ENCODE measurements at regions not wholly inside any gene's neighbourhood (a gene's known extent, or its start where the extent isn't known, plus 50 kb on each side); places are given as distances from the start of the nearest gene placed in this dataset.

GRCh38 chrX:98331407-98331806 is 1447.7 kb downstream of the RPA4 start:
- Mint-ChIP-seq H3K9me3 (no peaks in the 10 kb centered on the region), H3K36me3 (no peaks in the 10 kb centered on the region), H3K4me1 (ENCODE audit: unreplicated experiment) (no peaks in the 10 kb centered on the region), H3K27ac (no peak overlapping the region), H3K27me3 (no peaks in the 10 kb centered on the region), H3K4me3 (no peak overlapping the region)
- TF ChIP-seq CTCF (conservative IDR thresholded peaks at IDR 0.05) = no peak
- DNase-seq (ENCODE audit: extremely low spot score, unreplicated experiment) = no peak

DNA sequence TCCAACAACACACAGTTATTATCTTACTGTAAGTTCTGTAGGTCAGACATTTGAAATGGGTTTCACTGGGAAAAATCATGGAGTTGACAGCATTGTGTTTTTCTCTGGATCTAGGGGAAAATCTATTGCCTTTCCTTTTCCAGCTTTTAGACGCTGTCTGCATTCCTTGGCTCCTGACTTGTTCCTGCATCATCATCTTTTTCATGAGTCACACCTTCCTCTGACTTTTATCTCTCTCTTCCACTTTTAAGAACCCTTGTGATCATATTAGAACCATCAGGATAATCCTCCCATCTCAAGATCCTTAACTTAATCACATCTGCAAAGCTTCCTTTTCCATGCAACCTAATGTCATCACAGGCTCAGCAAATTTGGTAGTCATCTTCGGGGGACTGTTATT is 1454.8 kb downstream of the RPA4 start:
- H3K4me3 Mint-ChIP-seq = no peak overlapping the region
- H3K27ac Mint-ChIP-seq = no peak overlapping the region
- TF ChIP-seq CTCF (conservative IDR thresholded peaks at IDR 0.05) = no peak
- H3K36me3 Mint-ChIP-seq = no peaks in the 10 kb centered on the region
- no peaks in the 10 kb centered on the region for H3K27me3 Mint-ChIP-seq
- no peaks in the 10 kb centered on the region for H3K4me1 Mint-ChIP-seq (ENCODE audit: unreplicated experiment)
- DNase-seq (ENCODE audit: extremely low spot score, unreplicated experiment) = no peak
- peaks cover 21% of the 10 kb centered on the region for H3K9me3 Mint-ChIP-seq

DNA sequence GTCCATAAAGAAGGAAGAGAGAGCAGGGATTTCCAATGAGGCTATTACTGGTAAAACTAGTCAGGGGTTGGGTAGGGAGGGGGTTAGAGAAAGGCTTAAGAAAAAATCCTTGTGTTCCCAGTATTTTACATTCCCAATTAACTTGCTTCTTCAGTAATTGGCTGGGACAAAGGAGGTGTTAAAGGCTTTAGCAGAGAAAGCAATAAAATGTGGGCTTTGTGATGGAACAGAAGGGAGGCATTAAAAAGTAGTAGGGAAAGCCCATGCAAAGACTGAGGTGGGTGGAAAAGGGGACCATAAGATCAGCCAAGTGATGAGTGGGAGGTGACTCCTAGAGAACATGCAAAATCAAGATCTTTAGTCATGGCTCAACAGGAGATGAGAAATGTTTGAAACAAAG is 1467.2 kb downstream of the RPA4 start:
- H3K4me1 Mint-ChIP-seq (ENCODE audit: unreplicated experiment) = no peaks in the 10 kb centered on the region
- no peak overlapping the region for H3K27ac Mint-ChIP-seq
- H3K27me3 Mint-ChIP-seq = no peaks in the 10 kb centered on the region
- H3K4me3 Mint-ChIP-seq = no peak overlapping the region
- no peak for TF ChIP-seq CTCF (conservative IDR thresholded peaks at IDR 0.05)
- peaks cover 6% of the 10 kb centered on the region for H3K9me3 Mint-ChIP-seq
- no peaks in the 10 kb centered on the region for H3K36me3 Mint-ChIP-seq
- no peak for DNase-seq (ENCODE audit: extremely low spot score, unreplicated experiment)

DNA sequence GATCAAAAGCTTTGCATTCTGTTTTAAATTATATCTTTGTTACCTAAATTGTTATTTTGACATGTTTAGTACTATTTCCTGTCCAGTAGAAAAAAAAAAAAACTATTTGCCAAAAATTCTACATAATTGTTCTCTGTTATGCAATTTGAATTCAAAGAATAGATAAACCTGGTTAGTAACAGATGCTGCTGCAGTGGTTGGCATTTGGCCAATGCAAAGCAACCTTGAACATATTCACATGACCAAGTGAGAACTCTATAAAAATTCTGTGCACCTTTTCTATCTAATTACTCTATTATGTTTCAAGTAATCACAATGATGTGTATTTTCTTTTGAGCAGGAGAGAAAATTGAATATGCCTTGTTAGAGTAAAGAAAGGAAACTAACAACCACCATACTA is 1473.4 kb downstream of the RPA4 start:
- H3K4me1 Mint-ChIP-seq (ENCODE audit: unreplicated experiment) = peaks cover 5% of the 10 kb centered on the region
- H3K4me3 Mint-ChIP-seq = no peak overlapping the region
- no peak for DNase-seq (ENCODE audit: extremely low spot score, unreplicated experiment)
- no peak overlapping the region for H3K27ac Mint-ChIP-seq
- H3K27me3 Mint-ChIP-seq = no peaks in the 10 kb centered on the region
- H3K9me3 Mint-ChIP-seq = no peaks in the 10 kb centered on the region
- no peaks in the 10 kb centered on the region for H3K36me3 Mint-ChIP-seq
- TF ChIP-seq CTCF (conservative IDR thresholded peaks at IDR 0.05) = no peak

DNA sequence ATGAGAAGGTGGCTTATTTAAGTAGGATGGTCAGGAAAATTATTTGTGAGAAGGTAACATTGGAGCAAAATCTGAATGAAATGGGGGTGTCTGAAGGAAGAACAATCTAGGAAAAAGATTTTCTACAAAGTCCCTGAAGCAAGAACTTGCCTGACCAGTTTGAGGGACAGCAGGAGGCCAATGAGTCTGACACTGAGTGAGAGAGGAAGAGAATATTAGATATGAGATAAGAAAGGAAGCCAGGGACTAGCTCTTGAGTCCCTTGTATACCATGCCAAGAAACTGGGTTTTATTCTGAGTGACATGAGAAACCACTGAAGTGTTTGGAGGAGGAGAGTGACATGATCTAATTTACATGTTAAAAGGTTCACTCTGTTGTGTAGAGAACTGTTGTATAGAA is 1478.9 kb downstream of the RPA4 start:
- Mint-ChIP-seq H3K4me3 (peak overlapping the region; percentile 2), H3K27ac (no peak overlapping the region), H3K4me1 (ENCODE audit: unreplicated experiment) (no peaks in the 10 kb centered on the region), H3K9me3 (peaks cover 8% of the 10 kb centered on the region), H3K27me3 (no peaks in the 10 kb centered on the region), H3K36me3 (peaks cover 5% of the 10 kb centered on the region)
- no peak for DNase-seq (ENCODE audit: extremely low spot score, unreplicated experiment)
- no peak for TF ChIP-seq CTCF (conservative IDR thresholded peaks at IDR 0.05)

DNA sequence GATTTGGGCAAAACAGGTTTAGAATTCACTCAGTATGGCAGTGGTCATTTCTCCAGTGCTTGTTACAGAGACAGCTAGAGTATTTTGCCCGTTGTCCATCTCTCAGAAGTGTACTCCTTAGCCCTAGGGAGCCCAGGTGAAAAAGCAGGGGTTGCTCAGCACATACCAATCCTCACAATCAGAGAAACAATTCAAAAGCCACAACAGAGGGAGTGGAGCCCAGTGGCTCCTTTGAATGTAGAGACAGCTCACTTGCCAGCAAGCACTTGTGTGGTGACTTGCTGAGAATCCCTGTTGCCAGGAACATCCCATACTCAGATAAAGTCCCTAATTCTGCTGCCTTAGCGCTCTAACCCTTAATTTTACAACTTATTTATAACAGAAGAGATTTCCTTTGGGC is 1488.3 kb downstream of the RPA4 start:
- H3K9me3 Mint-ChIP-seq = peaks cover 6% of the 10 kb centered on the region
- no peak overlapping the region for H3K4me3 Mint-ChIP-seq
- DNase-seq (ENCODE audit: extremely low spot score, unreplicated experiment) = no peak
- H3K36me3 Mint-ChIP-seq = no peaks in the 10 kb centered on the region
- peak overlapping the region; percentile 65 for H3K27ac Mint-ChIP-seq
- H3K4me1 Mint-ChIP-seq (ENCODE audit: unreplicated experiment) = peaks cover 5% of the 10 kb centered on the region
- no peak for TF ChIP-seq CTCF (conservative IDR thresholded peaks at IDR 0.05)
- no peaks in the 10 kb centered on the region for H3K27me3 Mint-ChIP-seq

Measured in type B pancreatic cell (in vitro differentiated cells).